A673 (cell line): ENCODE measurements at regions not wholly inside any gene's neighbourhood (a gene's known extent, or its start where the extent isn't known, plus 50 kb on each side); places are given as distances from the start of the nearest gene placed in this dataset.

Experiments used
- BruUV-seq: library from RNA; stranded (reverse); fragments of 400-500 nt; replicated peaks from 2 replicates; lab custom pipeline; 2021; lab: Mats Ljungman, UMichigan
- CTCF ChIA-PET: fragments of 300-600 bp; sonication (Branson Sonifier 250); formaldehyde crosslinking; loops from one replicate; lab custom pipeline; 2022; ENCODE audit warnings: antibody characterized with exemption; lab: Charles Lee
- POLR2A ChIA-PET: fragments of 300-600 bp; sonication (Branson Sonifier 250); formaldehyde crosslinking; loops from one replicate; lab custom pipeline; 2022; ENCODE audit warnings: antibody characterized with exemption; ENCODE audit not compliant: low non-redundant PET; lab: Charles Lee
- DNase-seq: peaks from one replicate; pipeline ENCODE4 v3.0.0-alpha.2; 2015; ENCODE audit warnings: low spot score
- H3K27ac ChIP-seq: fragments of 200-600 bp; sonication (generic); 2 replicates; pipeline ENCODE4 v1.5.1; 2016; ENCODE audit warnings: mixed run types, low read depth, mild to moderate bottlenecking, mixed read lengths, antibody characterized with exemption, low read length; ENCODE audit not compliant: poor library complexity, severe bottlenecking
- H3K27me3 ChIP-seq: fragments of 200-600 bp; sonication (generic); replicated peaks from 2 replicates; pipeline ENCODE4 v1.6.1; 2017; ENCODE audit warnings: mixed run types, low read depth, mild to moderate bottlenecking, mixed read lengths, antibody characterized with exemption, low read length; ENCODE audit not compliant: insufficient read depth, poor library complexity
- H3K36me3 ChIP-seq: fragments of 200-600 bp; sonication (generic); 2 replicates; pipeline ENCODE4 v1.6.1; 2016; ENCODE audit warnings: mixed run types, mild to moderate bottlenecking, mixed read lengths, antibody characterized with exemption, low read length; ENCODE audit not compliant: insufficient read depth, poor library complexity, severe bottlenecking
- H3K4me1 ChIP-seq: fragments of 200-600 bp; sonication (generic); 2 replicates; pipeline ENCODE4 v1.6.1; 2017; ENCODE audit warnings: mixed run types, mild to moderate bottlenecking, mixed read lengths, antibody characterized with exemption, low read length; ENCODE audit not compliant: insufficient read depth, poor library complexity, severe bottlenecking
- H3K4me3 ChIP-seq: fragments of 200-600 bp; sonication (generic); 2 replicates; pipeline ENCODE4 v1.5.1; 2016; ENCODE audit warnings: low read depth, mixed run types, mild to moderate bottlenecking, mixed read lengths, low read length; ENCODE audit not compliant: poor library complexity, severe bottlenecking
- H3K9me3 ChIP-seq: fragments of 200-600 bp; sonication (generic); 2 replicates; pipeline ENCODE4 v1.6.1; 2016; ENCODE audit warnings: mixed run types, low read depth, mild to moderate bottlenecking, mixed read lengths, antibody characterized with exemption, low read length; ENCODE audit not compliant: poor library complexity, severe bottlenecking
- CTCF ChIP-seq: fragments of 300-800, 200-600 bp; sonication (generic); conservative IDR thresholded peaks from 2 replicates; pipeline ENCODE4 v1.5.1; 2017; ENCODE audit warnings: low read depth, mild to moderate bottlenecking, antibody characterized with exemption, low read length, moderate library complexity, mixed read lengths
- EZH2 ChIP-seq: fragments of 200-600 bp; sonication (generic); IDR thresholded peaks from 2 replicates; pipeline ENCODE4 v1.6.1; 2017; ENCODE audit warnings: borderline replicate concordance, low read depth, mild to moderate bottlenecking, mixed read lengths, antibody characterized with exemption, low read length; ENCODE audit not compliant: poor library complexity, severe bottlenecking
- intact Hi-C: fragments of 100-400 bp; cut with micrococcal nuclease; formaldehyde crosslinking; loops from one replicate; pipeline ENCODE4 v1.10.0; 2022; ENCODE audit not compliant: unreplicated experiment

- intact Hi-C loops, result no loop called here
- H3K36me3 ChIP-seq, result no peaks in the 10 kb centered on the region
- POLR2A ChIA-PET, result no interaction called here
- BruUV-seq, result no TSS peak
- H3K9me3 ChIP-seq, result no peaks in the 10 kb centered on the region
- H3K4me3 ChIP-seq, result no peak overlapping the region
- H3K27ac ChIP-seq, result no peak overlapping the region
- DNase-seq, result no peak
- no peak for TF ChIP-seq EZH2
- TF ChIP-seq CTCF, result no peak
- no peaks in the 10 kb centered on the region for H3K27me3 ChIP-seq
- no peaks in the 10 kb centered on the region for H3K4me1 ChIP-seq
- CTCF ChIA-PET, result no interaction called here
Observed at GRCh38 chr3:84744130-84744529, 214.7 kb upstream of the CADM2 start.

- no peaks in the 10 kb centered on the region for H3K9me3 ChIP-seq
Observed at GRCh38 chr3:84755860-84756259, 202.9 kb upstream of the CADM2 start.

GRCh38 chr3:84759361-84759760, 199.4 kb upstream of the CADM2 start:
- CTCF ChIA-PET, result no interaction called here
- Histone ChIP-seq H3K27ac (no peak overlapping the region), H3K27me3 (no peaks in the 10 kb centered on the region), H3K9me3 (no peaks in the 10 kb centered on the region), H3K4me3 (no peak overlapping the region), H3K4me1 (no peaks in the 10 kb centered on the region), H3K36me3 (no peaks in the 10 kb centered on the region)
- no peak for DNase-seq
- intact Hi-C loops, result no loop called here
- POLR2A ChIA-PET, result no interaction called here
- TF ChIP-seq CTCF (no peak), EZH2 (no peak)
- no TSS peak for BruUV-seq

More at GRCh38 chr3:84755860-84756259, 202.9 kb upstream of the CADM2 start:
- Histone ChIP-seq H3K27me3 (no peaks in the 10 kb centered on the region), H3K4me3 (no peak overlapping the region), H3K4me1 (no peaks in the 10 kb centered on the region), H3K36me3 (no peaks in the 10 kb centered on the region), H3K27ac (no peak overlapping the region)
- TF ChIP-seq CTCF (no peak), EZH2 (no peak)
- no TSS peak for BruUV-seq
- ChIA-PET POLR2A (no interaction called here), CTCF (no interaction called here)
- intact Hi-C loops, result no loop called here
- no peak for DNase-seq
